T-cell (primary cell): ENCODE measurements at regions not wholly inside any gene's neighbourhood (a gene's known extent, or its start where the extent isn't known, plus 50 kb on each side); places are given as distances from the start of the nearest gene placed in this dataset.

Experiments used
- ATAC-seq, 4 experiments: fragments of 200-7000 bp in 3 of 4; fragments of 150-1000 bp in 1 of 4; cut with Tn5 transposase; replicated peaks in 1 of 4; 1 replicate in 3 of 4; 2 replicates in 1 of 4; pipeline ENCODE4 v1.10.0; 2021; ENCODE audit warnings: moderate library complexity in 3 of 4, mild to moderate bottlenecking in 2 of 4, moderate number of reproducible peaks in 1 of 4
- CTCF ChIA-PET, 2 donors: fragments of 300-600 bp; sonication (Branson Sonifier 250); formaldehyde crosslinking; loops; one replicate each; lab custom pipeline; 2022; ENCODE audit warnings: antibody characterized with exemption in 2 of 2; lab: Charles Lee
- POLR2A ChIA-PET, 2 donors: fragments of 300-600 bp; sonication (Branson Sonifier 250); formaldehyde crosslinking; loops; one replicate each; lab custom pipeline; 2022; ENCODE audit warnings: antibody characterized with exemption in 2 of 2; lab: Charles Lee
- DNase-seq, 35 experiments: peaks; one replicate each; pipeline versions ENCODE4 v3.0.0 to v3.0.0-alpha.2; 2013 to 2023
- H3K27ac ChIP-seq: one replicate; pipeline ENCODE4 v1.5.1; 2013; ENCODE audit warnings: low read length
- H3K27me3 ChIP-seq, 2 experiments: replicated peaks in 1 of 2; 1 replicate in 1 of 2; 2 replicates in 1 of 2; pipeline versions ENCODE4 v1.6.1 to v1.7.0; 2013; ENCODE audit warnings: low read length in 1 of 2, mixed read lengths in 1 of 2; ENCODE audit not compliant: control insufficient read depth in 2 of 2, insufficient read depth in 2 of 2; ENCODE audit errors: extremely low read depth in 1 of 2
- H3K36me3 ChIP-seq, 2 donors: 1 replicate in 1 of 2; 2 replicates in 1 of 2; pipeline versions ENCODE4 v1.6.1 to v1.7.0; 2013; ENCODE audit warnings: low read length in 1 of 2; ENCODE audit not compliant: control insufficient read depth in 2 of 2, insufficient read depth in 1 of 2; ENCODE audit errors: extremely low read depth in 1 of 2
- H3K4me1 ChIP-seq, 2 experiments: 1 replicate in 1 of 2; 2 replicates in 1 of 2; pipeline versions ENCODE4 v1.6.1 to v1.7.0; 2013; ENCODE audit warnings: low read length in 2 of 2, mixed read lengths in 1 of 2; ENCODE audit not compliant: insufficient read depth in 2 of 2, control insufficient read depth in 1 of 2; ENCODE audit errors: extremely low read depth in 1 of 2
- H3K4me3 ChIP-seq, 2 donors: 1 replicate in 1 of 2; 2 replicates in 1 of 2; pipeline versions ENCODE4 v1.5.1 to v1.7.0; 2013; ENCODE audit warnings: mild to moderate bottlenecking in 2 of 2, low read length in 1 of 2, moderate library complexity in 1 of 2; ENCODE audit not compliant: control insufficient read depth in 1 of 2; ENCODE audit errors: extremely low read depth in 1 of 2
- H3K9me3 ChIP-seq: 2 replicates; pipeline ENCODE4 v1.7.0; 2013
- H3K27ac Mint-ChIP-seq, 2 donors: one replicate each; pipeline ENCODE4 v1.8.0; 2020 to 2021; ENCODE audit warnings: mild to moderate bottlenecking in 2 of 2, mixed read lengths in 2 of 2
- H3K27me3 Mint-ChIP-seq, 2 donors: one replicate each; pipeline ENCODE4 v1.8.0; 2021 to 2022; ENCODE audit warnings: mixed read lengths in 2 of 2
- H3K36me3 Mint-ChIP-seq: one replicate; pipeline ENCODE4 v1.8.0; 2021; ENCODE audit warnings: mixed read lengths
- H3K4me1 Mint-ChIP-seq, 3 donors: one replicate each; pipeline ENCODE4 v1.8.0; 2020 to 2022; ENCODE audit warnings: mixed read lengths in 3 of 3, mild to moderate bottlenecking in 1 of 3
- H3K4me3 Mint-ChIP-seq, 3 donors: one replicate each; pipeline ENCODE4 v1.8.0; 2020 to 2022; ENCODE audit warnings: mild to moderate bottlenecking in 3 of 3, mixed read lengths in 3 of 3, moderate library complexity in 3 of 3
- H3K9me3 Mint-ChIP-seq, 3 donors: one replicate each; pipeline ENCODE4 v1.8.0; 2020 to 2022; ENCODE audit warnings: mixed read lengths in 3 of 3
- WGBS: methylation state at CpG from one replicate; pipeline ENCODE4 v1.1.5; 2013; ENCODE audit warnings: missing lambda C conversion rate; ENCODE audit not compliant: insufficient coverage; 5-methylcytosine and 5-hydroxymethylcytosine counted together

DNA sequence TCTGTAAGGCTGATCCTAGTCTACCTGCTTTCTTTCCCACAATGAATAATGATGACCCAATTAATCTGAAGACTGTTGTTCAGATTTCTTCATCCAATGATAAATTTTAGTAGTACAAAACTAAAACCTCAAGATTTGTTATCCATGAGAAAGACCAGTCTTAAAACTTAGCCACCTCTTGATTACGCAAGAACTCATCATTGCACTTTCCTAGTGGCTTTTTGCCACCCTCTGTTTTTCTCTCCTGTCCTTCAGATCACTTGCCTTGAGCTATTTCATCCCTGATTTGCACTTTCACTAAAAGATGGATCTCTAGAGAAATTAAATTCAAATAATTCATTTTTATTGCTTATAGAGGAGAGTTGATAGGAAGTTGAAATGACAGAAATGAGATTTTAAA is 142.7 kb upstream of the RBMS3 start:
- Histone ChIP-seq H3K27ac (no peak overlapping the region), H3K4me3 (no peak overlapping the region), H3K36me3 (no peaks in the 10 kb centered on the region), H3K9me3 (no peaks in the 10 kb centered on the region), H3K27me3 (no peaks in the 10 kb centered on the region), H3K4me1 (peaks cover 0 to 14% of the 10 kb centered on the region in 2 experiments)
- DNase-seq (no peak), ATAC-seq (no peak)
- 91% methylated on average over 1 of the region's 1 CpG for WGBS
- ChIA-PET POLR2A (no interaction called here), CTCF (no interaction called here)
- Mint-ChIP-seq H3K27me3 (peaks cover 0 to 4% of the 10 kb centered on the region in 2 donors), H3K9me3 (no peaks in the 10 kb centered on the region), H3K4me3 (no peak overlapping the region), H3K4me1 (peaks cover 0 to 4% (median 0%) of the 10 kb centered on the region in 3 donors), H3K36me3 (no peaks in the 10 kb centered on the region), H3K27ac (no peak overlapping the region)

DNA sequence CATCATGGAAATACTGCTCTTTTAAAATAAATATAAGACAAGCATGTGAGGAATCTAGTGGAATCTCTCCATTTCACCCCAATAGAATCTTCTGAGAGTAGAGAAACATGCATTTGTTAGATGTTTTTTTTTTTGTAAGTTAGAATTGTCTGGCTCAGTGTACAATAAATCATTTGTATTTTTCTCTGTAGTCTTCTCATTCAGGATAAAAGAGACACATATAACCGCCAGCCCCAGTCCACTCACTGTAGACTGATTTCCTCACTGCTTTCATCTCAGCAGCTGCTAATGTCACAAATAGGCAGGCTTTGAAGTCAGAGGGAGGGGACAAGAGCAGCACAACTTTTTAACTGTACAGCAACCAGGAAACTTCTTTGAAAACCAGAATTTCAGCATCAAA is 140.2 kb upstream of the RBMS3 start:
- no CpG with 5 or more reads among the region's 1 CpG for WGBS
- H3K27ac Mint-ChIP-seq, result no peak overlapping the region
- H3K4me3 Mint-ChIP-seq, result no peak overlapping the region
- H3K36me3 Mint-ChIP-seq, result no peaks in the 10 kb centered on the region
- ATAC-seq (peak in 2 of 4 experiments; percentile 30 to 63), DNase-seq (peak in 3 of 35 experiments; percentile 0 to 5 (median 1))
- no peaks in the 10 kb centered on the region for H3K9me3 Mint-ChIP-seq
- H3K4me1 Mint-ChIP-seq, result peaks cover 0 to 12% (median 1%) of the 10 kb centered on the region in 3 donors
- no peaks in the 10 kb centered on the region for H3K9me3 ChIP-seq
- no peaks in the 10 kb centered on the region for H3K36me3 ChIP-seq
- no peaks in the 10 kb centered on the region for H3K27me3 ChIP-seq
- ChIA-PET POLR2A (no interaction called here), CTCF (no interaction called here)
- H3K4me1 ChIP-seq, result peaks cover 0 to 17% of the 10 kb centered on the region in 2 experiments
- H3K27me3 Mint-ChIP-seq, result no peaks in the 10 kb centered on the region
- H3K27ac ChIP-seq, result no peak overlapping the region
- H3K4me3 ChIP-seq, result no peak overlapping the region

- Histone ChIP-seq H3K9me3 (no peaks in the 10 kb centered on the region), H3K36me3 (no peaks in the 10 kb centered on the region), H3K27me3 (no peaks in the 10 kb centered on the region), H3K27ac (no peak overlapping the region), H3K4me1 (peaks cover 0 to 17% of the 10 kb centered on the region in 2 experiments), H3K4me3 (no peak overlapping the region)
- ChIA-PET CTCF (no interaction called here), POLR2A (no interaction called here)
- no peak for DNase-seq
- no peaks in the 10 kb centered on the region for H3K9me3 Mint-ChIP-seq
- no CpG with 5 or more reads among the region's 4 CpGs for WGBS
- no peak for ATAC-seq
- H3K4me1 Mint-ChIP-seq, result peaks cover 0 to 12% (median 1%) of the 10 kb centered on the region in 3 donors
- no peak overlapping the region for H3K4me3 Mint-ChIP-seq
- H3K36me3 Mint-ChIP-seq, result no peaks in the 10 kb centered on the region
- H3K27me3 Mint-ChIP-seq, result no peaks in the 10 kb centered on the region
- no peak overlapping the region for H3K27ac Mint-ChIP-seq
These were observed 139.5 kb upstream of the RBMS3 start for GRCh38 chr3:29141197-29141917.

- POLR2A ChIA-PET, result no interaction called here
- Mint-ChIP-seq H3K4me1 (peaks cover 0 to 12% (median 1%) of the 10 kb centered on the region in 3 donors), H3K4me3 (no peak overlapping the region), H3K27ac (no peak overlapping the region), H3K9me3 (no peaks in the 10 kb centered on the region), H3K27me3 (no peaks in the 10 kb centered on the region), H3K36me3 (no peaks in the 10 kb centered on the region)
- H3K9me3 ChIP-seq, result no peaks in the 10 kb centered on the region
- no peaks in the 10 kb centered on the region for H3K36me3 ChIP-seq
- no peaks in the 10 kb centered on the region for H3K27me3 ChIP-seq
- DNase-seq (no peak), ATAC-seq (no peak)
- WGBS, result no CpG with 5 or more reads among the region's 2 CpGs
- CTCF ChIA-PET, result no interaction called here
- H3K4me1 ChIP-seq, result peaks cover 0 to 17% of the 10 kb centered on the region in 2 experiments
- H3K4me3 ChIP-seq, result no peak overlapping the region
- H3K27ac ChIP-seq, result no peak overlapping the region
These were observed 139.0 kb upstream of the RBMS3 start for GRCh38 chr3:29141918-29142275.

DNA sequence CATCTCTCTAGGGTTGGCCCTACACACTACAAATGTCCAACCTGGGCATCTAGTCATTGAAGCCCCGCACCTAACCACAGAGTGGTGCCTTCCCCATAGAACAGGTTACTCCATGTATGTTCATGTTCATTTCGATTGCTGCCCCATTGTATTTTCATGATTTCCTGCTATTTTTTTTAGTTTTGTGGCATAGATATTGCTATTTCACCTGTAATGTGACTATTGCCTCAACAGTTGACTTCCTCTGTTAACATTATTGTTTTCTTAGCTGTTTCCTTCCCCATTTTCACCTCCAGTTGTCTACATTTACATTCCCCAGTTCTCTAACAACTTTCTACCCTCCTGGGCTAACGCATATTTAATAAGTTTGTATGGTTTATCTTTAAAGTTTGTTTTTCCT is 137.7 kb upstream of the RBMS3 start:
- Mint-ChIP-seq H3K4me1 (peaks cover 0 to 12% (median 1%) of the 10 kb centered on the region in 3 donors), H3K27me3 (no peaks in the 10 kb centered on the region), H3K36me3 (no peaks in the 10 kb centered on the region), H3K4me3 (no peak overlapping the region), H3K27ac (no peak overlapping the region), H3K9me3 (no peaks in the 10 kb centered on the region)
- no peak for DNase-seq
- H3K27ac ChIP-seq, result no peak overlapping the region
- no CpG with 5 or more reads among the region's 3 CpGs for WGBS
- ChIA-PET CTCF (no interaction called here), POLR2A (no interaction called here)
- no peak overlapping the region for H3K4me3 ChIP-seq
- H3K4me1 ChIP-seq, result peaks cover 0 to 17% of the 10 kb centered on the region in 2 experiments
- no peaks in the 10 kb centered on the region for H3K27me3 ChIP-seq
- H3K36me3 ChIP-seq, result no peaks in the 10 kb centered on the region
- H3K9me3 ChIP-seq, result no peaks in the 10 kb centered on the region
- no peak for ATAC-seq

DNA sequence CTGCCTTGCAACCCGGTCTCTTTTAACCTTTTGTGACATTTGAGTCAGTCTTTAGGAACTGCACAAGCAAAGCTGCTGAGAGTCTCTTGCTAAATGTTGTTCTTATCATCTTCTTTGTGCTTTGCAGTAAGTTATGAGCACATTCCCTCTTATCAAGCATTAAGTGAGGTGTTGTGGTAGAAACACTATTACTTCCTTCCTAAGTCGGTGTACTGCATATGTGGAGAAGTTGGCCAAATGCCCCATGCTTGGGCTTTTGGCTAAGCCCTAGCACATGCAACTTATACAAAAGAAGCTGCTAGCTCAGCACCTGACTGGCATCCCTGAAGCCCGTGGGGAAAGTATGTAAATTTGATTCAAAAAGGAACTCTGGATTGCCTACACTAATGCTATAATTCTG is 136.5 kb upstream of the RBMS3 start:
- Mint-ChIP-seq H3K4me1 (peaks cover 0 to 8% (median 1%) of the 10 kb centered on the region in 3 donors), H3K4me3 (no peak overlapping the region), H3K27me3 (no peaks in the 10 kb centered on the region), H3K9me3 (no peaks in the 10 kb centered on the region), H3K27ac (no peak overlapping the region), H3K36me3 (no peaks in the 10 kb centered on the region)
- Histone ChIP-seq H3K27me3 (no peaks in the 10 kb centered on the region), H3K4me3 (no peak overlapping the region), H3K36me3 (no peaks in the 10 kb centered on the region), H3K4me1 (peaks cover 0 to 17% of the 10 kb centered on the region in 2 experiments), H3K27ac (no peak overlapping the region), H3K9me3 (no peaks in the 10 kb centered on the region)
- DNase-seq (no peak), ATAC-seq (no peak)
- CTCF ChIA-PET, result no interaction called here
- WGBS, result 17% methylated on average over 1 of the region's 3 CpGs
- POLR2A ChIA-PET, result no interaction called here
